ENCODE measurements at regions not wholly inside any gene's neighbourhood (a gene's known extent, or its start where the extent isn't known, plus 50 kb on each side); places are given as distances from the start of the nearest gene placed in this dataset.
"Not testable (repeated sequence)": the region's sequence is repeated elsewhere in the genome, so short reads cannot be mapped to it uniquely, and the experiment has no call there.

DNA sequence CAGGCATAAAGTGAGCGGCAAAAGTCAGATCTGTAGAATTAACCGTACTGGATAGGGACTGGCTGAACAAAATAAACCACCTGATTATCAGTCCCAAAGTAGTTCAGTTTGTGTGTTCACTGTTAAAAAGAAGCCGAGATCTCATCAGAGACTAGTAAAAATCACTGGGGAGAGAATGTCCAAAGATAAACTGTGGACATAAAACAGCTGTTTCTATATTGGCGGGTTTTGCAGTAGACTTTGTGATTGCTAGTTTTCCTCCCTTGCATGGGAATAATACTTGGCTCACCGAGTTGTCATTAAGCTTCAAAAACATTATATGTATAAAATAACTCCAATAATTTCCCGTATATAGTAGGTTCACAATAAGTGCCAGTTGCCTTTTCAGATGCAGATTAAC, 114.2 kb upstream of the ID4 start:
- DNase-seq: no peak

DNA sequence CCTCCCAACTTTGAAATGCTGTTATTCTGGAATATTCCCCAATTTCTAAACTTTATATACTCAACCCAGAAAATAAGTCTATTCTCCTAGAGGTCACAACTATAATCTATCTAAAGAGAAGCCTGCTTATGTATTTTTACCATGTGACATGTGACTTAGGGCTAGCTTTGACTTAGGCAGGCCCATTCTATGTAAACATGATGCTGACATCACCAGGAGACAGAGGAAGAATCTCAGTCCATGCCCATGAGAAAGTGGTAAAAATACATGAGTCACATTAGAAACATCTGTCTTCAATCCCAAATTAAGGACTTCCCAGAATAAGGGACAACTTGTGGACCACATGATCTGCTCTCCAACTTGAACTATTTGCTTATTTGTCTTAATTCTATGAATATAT, 113.6 kb upstream of the ID4 start:
- no peak for DNase-seq

GRCh38 chr6:19725436-19725835, 111.7 kb upstream of the ID4 start:
- DNase-seq: not testable (repeated sequence)

DNA sequence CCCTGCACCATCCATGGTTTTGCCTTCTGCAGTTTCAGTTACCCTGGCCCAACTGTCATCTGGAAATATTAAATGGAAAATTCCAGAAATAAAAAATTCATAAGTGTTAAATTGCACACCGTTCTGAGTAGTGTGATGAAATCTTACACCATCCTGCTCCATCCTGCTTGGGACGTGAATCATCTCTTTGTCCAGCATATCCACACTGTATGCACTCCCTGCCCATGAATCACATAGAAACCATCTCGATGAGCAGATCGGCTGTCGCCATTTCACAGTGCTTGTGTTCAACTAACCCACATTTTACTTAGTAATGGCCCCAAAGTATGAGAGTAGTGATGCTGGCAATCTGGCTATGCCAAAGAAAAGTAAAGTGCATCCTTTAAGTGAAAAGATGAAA, 105.9 kb upstream of the ID4 start:
- no peak for DNase-seq

DNA sequence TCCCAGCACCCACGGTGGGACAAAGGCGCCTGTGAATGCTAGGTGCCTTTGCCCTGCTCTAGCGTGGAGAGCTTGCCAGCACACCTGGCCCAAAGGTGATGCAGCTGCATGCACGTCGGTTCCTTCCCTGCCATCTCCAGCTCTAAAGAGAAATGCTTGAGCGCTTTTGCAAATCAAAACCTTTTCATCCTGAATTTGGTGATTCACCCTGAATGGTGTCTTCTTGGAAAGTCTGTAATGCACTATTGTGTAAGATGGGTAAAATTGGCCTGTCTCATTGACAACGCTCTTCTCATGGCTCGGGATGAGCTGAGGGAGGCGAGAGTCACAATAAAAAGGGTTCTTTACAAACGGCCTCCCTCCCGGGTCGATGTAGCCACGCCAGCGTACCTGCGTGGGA, 103.1 kb upstream of the ID4 start:
- no peak for DNase-seq

DNA sequence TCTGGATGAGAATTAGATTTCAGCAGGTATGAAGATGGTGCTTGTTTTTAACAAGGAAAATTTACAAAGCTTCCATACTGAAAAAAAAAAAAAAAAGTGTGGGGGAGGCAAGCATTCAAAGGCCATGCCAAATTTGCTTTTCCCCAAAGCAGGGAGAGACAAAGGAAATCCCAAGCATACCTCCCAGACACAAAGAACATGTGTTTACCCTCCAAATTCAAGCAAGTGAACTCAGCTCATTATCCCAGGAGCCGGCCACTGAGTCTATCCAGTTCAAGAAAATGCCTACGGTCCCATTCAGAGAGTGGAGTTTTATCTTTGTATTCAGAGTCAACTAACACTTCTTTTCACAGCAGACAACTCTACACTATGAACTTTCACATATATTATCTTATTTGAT, 102.7 kb upstream of the ID4 start:
- DNase-seq: no peak

- DNase-seq: no peak
Measured at GRCh38 chr6:19736066-19736465, 101.1 kb upstream of the ID4 start.

- DNase-seq: no peak
Measured at GRCh38 chr6:19738010-19738409, 99.2 kb upstream of the ID4 start.

DNA sequence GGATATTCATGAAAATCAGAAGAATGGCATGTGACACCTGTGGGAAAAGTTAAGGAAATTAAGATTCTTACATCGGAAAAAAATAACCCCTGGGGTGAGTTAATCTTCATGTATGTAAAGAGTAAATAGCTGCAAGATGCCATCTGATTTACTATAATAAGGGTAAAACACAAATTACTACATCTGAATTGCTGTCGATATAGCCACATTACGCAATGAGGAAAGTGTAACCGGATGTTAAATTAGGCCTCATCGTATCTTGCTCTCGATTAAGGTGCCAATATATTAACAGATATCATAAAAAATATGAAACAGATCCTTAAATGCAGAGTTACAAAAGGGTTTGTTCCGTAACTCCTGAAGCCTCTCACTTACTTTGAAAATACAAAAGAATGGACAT, 87.4 kb upstream of the ID4 start:
- DNase-seq: no peak

DNA sequence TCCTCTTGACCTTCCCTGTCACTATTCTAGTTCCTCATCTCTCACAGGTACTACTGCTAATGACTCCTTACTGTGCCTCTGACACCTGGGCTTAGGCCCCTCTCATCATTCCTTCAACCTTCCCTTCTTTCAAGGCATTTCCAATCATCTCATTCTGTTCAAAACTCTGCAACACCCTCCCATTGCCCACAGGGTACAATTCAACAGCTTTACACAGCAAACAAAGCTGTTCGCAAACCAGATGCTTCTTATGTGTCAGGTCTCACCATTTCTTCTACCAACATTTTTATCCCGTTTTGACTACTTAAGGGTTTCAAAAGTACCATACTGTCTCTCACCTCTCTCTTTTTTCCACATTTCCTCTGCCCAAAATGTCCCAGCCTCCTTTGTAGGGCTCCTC, 84.4 kb upstream of the ID4 start:
- DNase-seq: no peak

DNA sequence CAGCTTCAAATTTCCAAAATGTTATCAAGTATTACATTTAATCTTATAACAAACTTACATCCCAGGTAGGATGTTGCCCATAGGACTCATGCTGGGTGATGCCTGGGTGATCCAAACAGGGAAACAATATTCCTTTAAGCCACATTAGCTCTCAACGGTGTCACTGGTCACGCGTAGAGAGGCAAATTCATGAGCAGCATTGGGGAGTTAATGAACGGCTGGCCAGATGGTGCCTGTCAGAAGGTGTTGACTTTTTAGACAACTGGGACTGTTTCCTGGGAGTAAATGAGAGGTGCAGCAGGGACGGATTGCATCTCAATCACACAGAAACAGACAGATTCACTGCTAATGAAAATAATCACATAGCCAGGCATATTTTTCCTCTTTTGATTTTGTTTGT, 83.3 kb upstream of the ID4 start:
- no peak for DNase-seq

DNA sequence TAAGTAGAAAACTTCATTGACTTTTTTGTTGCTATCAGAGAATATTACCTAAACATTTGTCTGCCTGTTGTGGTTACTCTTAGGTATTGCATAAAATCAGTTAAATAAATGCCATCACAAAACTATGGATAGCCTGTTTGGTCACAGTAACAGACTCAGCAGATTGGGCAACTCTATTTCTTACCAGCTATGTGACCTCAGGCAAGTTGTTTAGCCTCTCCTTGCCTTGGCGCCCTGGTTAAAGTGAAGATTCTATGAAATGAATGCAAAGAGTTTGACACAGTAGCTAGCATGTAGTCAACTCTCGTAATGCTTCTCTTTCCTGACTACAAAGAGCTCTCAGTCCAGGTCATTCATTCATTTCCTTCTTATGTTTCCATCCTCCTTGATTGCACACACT, 82.5 kb upstream of the ID4 start:
- DNase-seq: no peak

DNA sequence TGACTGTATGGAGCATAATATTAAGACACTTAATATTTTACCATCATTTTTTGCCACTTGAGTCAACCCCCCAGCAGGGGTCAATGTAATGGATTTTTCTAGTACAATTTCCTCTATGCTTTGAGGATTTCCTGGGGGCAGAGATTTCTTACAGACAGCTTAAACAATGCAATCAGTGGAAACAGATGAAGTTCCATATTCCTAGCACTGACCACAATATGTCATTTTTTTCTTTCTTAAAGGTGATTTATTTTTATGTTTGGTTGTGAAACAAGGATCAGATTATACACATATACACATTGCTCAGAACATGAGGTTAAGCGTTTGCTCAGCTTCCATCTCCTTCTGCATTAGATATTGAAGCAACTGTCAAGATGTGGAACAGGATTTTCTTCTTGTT, 82.0 kb upstream of the ID4 start:
- DNase-seq: no peak

DNA sequence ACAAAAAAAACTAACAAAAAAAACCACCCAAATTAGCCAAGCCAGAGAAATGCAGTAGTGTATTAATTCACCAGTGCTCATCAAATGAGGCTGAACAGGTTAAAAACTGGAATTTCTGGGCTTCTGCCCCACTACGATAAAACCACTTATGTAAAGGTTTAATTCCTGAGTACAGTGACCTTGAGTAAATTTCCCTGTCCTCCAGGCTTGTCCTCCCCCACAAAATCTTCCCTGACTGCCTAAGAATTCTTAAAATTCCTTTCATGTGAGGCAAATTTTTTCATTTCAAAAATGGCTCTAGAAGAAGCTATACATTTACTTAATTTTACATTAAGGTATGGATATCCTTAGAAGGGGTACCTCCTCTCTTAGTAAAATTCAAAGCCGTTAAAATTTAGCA, 80.1 kb upstream of the ID4 start:
- DNase-seq: no peak

- DNase-seq: no peak
Measured at GRCh38 chr6:19759117-19759880, 77.9 kb upstream of the ID4 start.

DNA sequence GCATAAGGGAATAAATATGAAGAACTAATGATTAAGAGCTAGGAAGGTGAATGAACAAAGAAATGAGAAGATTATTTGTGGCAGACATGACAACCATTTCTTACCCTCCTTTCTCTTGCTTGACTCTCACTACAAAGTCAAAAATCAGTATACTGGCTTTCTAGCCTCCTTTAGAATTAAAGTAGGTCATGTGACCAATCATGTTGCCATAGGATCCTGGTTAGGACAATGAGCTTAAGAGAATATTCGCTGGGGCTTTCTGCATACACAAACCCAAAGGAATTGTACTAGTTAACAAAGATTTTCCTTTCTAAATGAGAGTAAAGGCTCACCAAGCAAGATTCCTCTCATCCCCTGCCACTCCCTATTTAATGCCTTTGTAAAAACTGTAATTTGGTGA, 76.0 kb upstream of the ID4 start:
- DNase-seq: no peak

- no peak for DNase-seq
Measured at GRCh38 chr6:19771753-19772336, 65.3 kb upstream of the ID4 start.

GRCh38 chr6:19772891-19773290, 64.3 kb upstream of the ID4 start:
- no peak for DNase-seq

DNA sequence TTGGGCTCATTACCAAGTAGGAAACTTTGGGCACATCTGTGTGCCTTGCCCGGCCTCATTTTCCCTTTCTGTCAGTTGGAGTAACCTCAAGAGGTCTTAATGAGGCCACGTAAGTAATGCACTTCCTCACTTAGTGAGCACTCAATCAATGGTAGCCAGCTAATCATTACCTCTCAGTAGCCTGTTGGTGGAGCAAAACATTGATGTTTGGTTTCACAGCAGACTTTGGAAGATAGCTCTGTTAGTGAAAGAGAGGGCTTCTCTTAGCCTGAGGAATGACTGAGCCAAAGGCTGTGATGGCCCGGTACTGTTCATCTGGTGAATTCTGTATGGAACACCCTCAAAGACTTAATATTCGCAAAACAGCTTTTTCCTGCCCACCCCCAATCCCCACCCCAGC, 55.9 kb upstream of the ID4 start:
- DNase-seq: no peak

GRCh38 chr6:19782588-19782987, 54.6 kb upstream of the ID4 start:
- DNase-seq: no peak
